Stimulated activated naive CD8-positive, alpha-beta T cell treated with anti-CD3 and anti-CD28 coated beads, Interleukin-15, amount 100 ng/mL, for 72 hours (primary cell): ENCODE measurements at regions not wholly inside any gene's neighbourhood (a gene's known extent, or its start where the extent isn't known, plus 50 kb on each side); places are given as distances from the start of the nearest gene placed in this dataset.

Source experiments
- ATAC-seq: fragments of 150-1000 bp; cut with Tn5 transposase; 2 replicates; pipeline ENCODE4 v1.10.0; 2021; ENCODE audit warnings: mild to moderate bottlenecking, moderate library complexity
- DNase-seq, 2 donors: peaks; one replicate each; pipeline ENCODE4 v3.0.0; 2021 to 2022
- H3K27ac Mint-ChIP-seq, 2 donors: one replicate each; pipeline ENCODE4 v1.8.0; 2022; ENCODE audit warnings: mild to moderate bottlenecking in 2 of 2, mixed read lengths in 2 of 2, moderate library complexity in 2 of 2
- H3K27me3 Mint-ChIP-seq: one replicate; pipeline ENCODE4 v1.8.0; 2022; ENCODE audit warnings: mixed read lengths
- H3K4me1 Mint-ChIP-seq: one replicate; pipeline ENCODE4 v1.8.0; 2022; ENCODE audit warnings: mild to moderate bottlenecking, mixed read lengths
- H3K4me3 Mint-ChIP-seq, 2 donors: one replicate each; pipeline ENCODE4 v1.8.0; 2022; ENCODE audit warnings: mild to moderate bottlenecking in 2 of 2, mixed read lengths in 2 of 2, moderate library complexity in 1 of 2
- H3K9me3 Mint-ChIP-seq, 2 donors: one replicate each; pipeline ENCODE4 v1.8.0; 2022; ENCODE audit warnings: mixed read lengths in 2 of 2

DNA sequence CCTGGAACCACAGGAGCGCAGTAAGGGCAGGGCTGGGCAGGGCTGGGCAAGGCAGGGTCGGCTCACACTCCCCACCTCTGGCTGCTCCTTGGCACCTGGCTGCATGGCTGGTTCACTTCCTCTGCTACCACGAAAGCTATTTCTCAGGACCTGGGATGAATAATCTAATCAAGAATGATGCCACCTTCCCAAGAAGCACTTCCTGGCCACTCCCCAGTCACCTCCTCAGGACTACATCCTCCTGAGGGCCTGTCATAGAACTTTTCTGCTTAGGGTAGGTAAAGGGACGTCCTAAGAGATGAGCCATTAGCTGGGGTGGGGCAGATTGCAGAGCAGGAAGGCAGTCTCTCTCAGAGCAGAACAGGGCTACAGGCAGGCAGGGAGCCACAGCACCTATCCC lies 288.2 kb upstream of the MAP3K1 start:
- Mint-ChIP-seq H3K27ac (peak overlapping the region in 1 of 2 donors; percentile 7), H3K4me1 (no peaks in the 10 kb centered on the region), H3K9me3 (peaks cover 0 to 5% of the 10 kb centered on the region in 2 donors), H3K4me3 (no peak overlapping the region), H3K27me3 (no peaks in the 10 kb centered on the region)
- no peak for ATAC-seq
- DNase-seq, result no peak

DNA sequence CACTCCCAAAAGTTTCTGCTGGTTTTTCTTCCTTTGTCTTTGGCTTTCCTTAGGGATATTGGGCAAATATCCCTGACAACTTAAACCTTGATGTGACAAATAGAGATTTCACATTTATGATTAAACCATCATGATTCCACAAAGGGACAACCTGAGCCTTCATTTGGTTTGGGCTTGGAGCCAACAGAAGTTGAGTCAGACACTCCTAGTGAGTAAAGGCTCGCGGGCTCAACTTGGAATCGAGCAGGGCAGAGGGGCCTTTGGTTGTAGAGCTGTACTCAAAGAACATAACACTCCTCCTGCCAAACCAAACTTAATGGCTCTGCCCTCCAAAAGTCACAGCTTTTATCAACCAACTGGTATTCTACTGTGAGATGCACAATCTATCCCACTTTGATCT lies 290.2 kb upstream of the MAP3K1 start:
- DNase-seq (no peak), ATAC-seq (no peak)
- Mint-ChIP-seq H3K27ac (no peak overlapping the region), H3K27me3 (no peaks in the 10 kb centered on the region), H3K9me3 (no peaks in the 10 kb centered on the region), H3K4me1 (no peaks in the 10 kb centered on the region), H3K4me3 (no peak overlapping the region)

DNA sequence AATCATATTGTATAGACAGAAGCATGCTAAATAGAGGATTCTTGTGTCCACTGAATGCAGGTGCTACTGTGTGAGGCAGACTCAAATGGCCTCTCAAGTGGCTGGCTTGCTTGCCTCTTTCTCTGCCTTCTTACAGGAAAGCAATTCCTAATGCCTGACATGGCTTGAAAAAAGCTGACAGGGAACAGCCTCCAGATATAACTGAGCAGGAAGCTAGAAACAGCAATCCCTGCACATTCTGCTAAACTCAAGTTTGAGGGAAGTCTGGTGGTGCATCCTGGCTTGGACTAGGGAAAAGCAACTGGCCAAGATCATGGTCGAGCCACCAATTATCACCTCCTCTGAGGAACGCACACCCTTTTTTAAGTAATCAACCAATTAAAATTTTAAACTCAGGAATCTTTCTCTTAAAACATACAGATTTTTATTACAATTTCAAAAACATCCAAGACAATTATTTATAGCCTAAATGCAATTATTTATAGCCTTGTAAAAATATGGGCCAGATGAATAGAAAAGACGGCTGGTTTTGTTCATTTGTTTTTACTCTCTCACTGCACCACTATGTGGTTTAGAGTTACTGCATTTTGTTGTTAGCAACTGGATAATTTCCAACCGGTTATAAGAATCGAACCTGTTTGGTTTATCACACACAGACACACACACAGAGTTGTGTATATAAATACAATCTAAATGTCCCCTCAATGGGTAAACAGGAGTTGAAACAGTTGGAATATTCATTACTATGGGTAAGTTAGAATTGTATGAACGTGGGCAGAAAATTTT lies 290.9 kb upstream of the ANKRD55 start:
- Mint-ChIP-seq H3K4me1 (no peaks in the 10 kb centered on the region), H3K9me3 (no peaks in the 10 kb centered on the region), H3K4me3 (no peak overlapping the region), H3K27ac (no peak overlapping the region), H3K27me3 (no peaks in the 10 kb centered on the region)
- ATAC-seq, result no peak
- DNase-seq, result no peak

DNA sequence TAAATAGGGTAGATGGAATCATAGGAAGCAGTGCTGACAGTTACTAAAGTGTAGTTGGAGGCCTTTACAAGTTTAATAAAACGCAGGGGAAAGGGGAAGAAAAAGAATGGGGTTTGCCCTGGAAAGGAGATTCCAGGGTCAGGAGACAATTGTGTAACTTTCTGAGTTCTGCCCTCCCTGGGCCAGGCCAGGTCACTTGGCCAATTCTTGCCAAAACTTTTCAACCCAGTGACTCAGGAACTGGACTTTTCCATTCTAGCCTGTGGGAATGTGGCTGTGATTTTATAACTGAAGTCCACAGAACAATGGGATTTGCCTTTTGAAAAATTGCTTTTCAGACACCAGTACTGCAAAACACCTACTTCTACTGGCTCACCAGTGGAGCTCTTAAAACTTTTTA lies 289.8 kb upstream of the ANKRD55 start:
- H3K27ac Mint-ChIP-seq, result no peak overlapping the region
- no peak for ATAC-seq
- no peak for DNase-seq

DNA sequence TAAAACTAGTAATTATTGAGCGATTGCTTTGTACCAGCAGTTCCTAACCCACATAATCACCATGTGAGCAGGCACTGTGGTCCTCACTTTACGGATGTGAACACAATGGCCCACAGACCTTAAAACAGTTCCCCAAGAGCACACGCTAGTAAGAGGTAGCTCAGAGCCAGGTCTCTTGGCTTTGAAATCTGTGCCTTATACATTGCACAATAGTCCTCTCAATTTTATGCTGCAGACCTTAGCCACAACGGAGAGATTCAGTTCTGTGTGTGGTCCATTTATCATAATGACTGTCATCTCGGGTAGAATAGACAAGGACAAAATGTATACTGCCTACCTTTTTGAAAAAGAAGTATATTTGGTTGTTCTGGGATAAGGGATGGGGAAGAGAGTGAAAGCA lies 289.0 kb upstream of the ANKRD55 start:
- Mint-ChIP-seq H3K4me3 (no peak overlapping the region), H3K27ac (no peak overlapping the region), H3K4me1 (peaks cover 6% of the 10 kb centered on the region), H3K9me3 (no peaks in the 10 kb centered on the region), H3K27me3 (no peaks in the 10 kb centered on the region)
- DNase-seq, result no peak
- no peak for ATAC-seq

More for the DNA sequence above, 289.8 kb upstream of the ANKRD55 start:
- Mint-ChIP-seq H3K27me3 (no peaks in the 10 kb centered on the region), H3K4me3 (no peak overlapping the region), H3K4me1 (no peaks in the 10 kb centered on the region), H3K9me3 (no peaks in the 10 kb centered on the region)

DNA sequence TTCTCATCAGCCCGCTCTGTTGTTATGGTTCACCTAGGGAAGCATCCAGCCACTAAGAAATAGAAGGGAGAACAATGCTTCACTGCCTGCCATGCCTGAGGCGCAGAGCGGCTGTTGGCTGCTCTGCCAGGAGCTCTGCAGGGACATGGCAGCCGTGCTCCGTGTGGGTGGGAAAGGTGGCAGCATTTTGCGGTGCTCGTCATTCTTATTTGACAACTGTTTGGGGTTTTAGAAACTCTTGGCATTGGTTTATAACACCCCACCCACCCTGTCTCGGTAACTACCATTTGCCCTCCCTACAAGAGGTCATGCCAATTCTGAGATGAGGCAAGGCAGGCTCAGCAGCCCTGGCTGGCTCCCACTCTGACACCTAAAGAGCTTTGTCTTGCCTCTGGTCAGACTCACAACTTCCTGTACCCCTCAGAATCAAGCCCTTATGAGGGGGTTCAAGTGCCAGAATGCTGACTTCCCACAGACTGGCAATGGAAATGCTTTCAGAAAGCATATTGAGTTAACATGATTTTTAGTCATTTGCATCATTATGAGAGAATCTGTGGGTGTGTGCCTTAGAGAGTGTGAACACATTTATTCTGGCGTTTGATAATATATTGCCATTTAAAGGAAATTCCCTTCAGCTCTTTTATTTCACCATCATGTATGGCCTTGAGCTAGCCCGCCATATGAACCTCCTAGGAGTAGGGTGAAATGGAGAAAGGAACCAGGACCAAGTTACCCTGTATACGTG lies 288.0 kb upstream of the ANKRD55 start:
- Mint-ChIP-seq H3K4me1 (peaks cover 13% of the 10 kb centered on the region), H3K27me3 (no peaks in the 10 kb centered on the region), H3K4me3 (no peak overlapping the region), H3K27ac (no peak overlapping the region), H3K9me3 (no peaks in the 10 kb centered on the region)
- DNase-seq, result no peak
- no peak for ATAC-seq

DNA sequence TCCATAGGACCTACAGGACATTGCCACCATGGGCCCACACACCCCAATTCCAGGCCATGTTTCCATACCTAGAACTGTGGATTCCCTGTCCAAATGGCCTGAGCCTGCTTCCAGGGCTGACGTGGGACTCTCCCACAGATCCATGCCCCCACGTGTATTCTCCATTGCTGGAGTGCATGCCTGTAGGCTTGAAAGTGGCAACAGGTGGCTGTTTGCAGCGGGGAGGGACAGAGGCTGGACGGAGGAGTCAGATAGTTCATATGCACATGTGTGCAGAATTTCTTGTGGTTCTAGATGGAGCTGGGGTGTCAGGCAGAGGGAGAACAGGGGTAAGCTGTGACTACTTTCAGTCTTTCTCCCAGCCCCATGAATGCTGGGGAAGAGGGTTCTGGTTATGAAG lies 285.7 kb upstream of the ANKRD55 start:
- H3K9me3 Mint-ChIP-seq, result no peaks in the 10 kb centered on the region
- no peaks in the 10 kb centered on the region for H3K27me3 Mint-ChIP-seq
- H3K4me3 Mint-ChIP-seq, result no peak overlapping the region
- no peak for ATAC-seq
- H3K27ac Mint-ChIP-seq, result no peak overlapping the region
- H3K4me1 Mint-ChIP-seq, result peaks cover 13% of the 10 kb centered on the region
- no peak for DNase-seq

DNA sequence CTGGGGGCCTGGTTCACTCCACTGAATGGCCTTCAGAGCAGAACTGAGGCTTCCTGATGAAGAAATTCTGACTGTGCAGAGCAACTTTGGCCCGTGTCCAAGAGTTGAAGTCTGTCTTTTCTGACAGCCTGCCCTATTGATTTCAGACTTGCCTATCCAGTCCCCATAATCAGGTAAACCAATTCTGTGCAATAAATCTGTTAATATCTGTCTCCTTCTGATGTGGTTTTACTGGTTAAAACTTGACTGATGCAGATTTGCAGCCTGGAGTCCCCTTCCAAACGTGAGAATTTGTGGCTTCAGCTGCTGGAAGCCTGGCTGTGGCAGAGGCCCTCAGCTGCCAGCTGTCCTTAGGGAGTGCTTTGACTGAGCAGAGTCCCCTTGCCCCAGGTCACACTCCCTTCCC lies 283.9 kb upstream of the ANKRD55 start:
- H3K9me3 Mint-ChIP-seq, result no peaks in the 10 kb centered on the region
- no peak overlapping the region for H3K27ac Mint-ChIP-seq
- DNase-seq, result no peak
- peak; percentile 28 for ATAC-seq
- H3K27me3 Mint-ChIP-seq, result no peaks in the 10 kb centered on the region
- no peak overlapping the region for H3K4me3 Mint-ChIP-seq
- peaks cover 23% of the 10 kb centered on the region for H3K4me1 Mint-ChIP-seq

DNA sequence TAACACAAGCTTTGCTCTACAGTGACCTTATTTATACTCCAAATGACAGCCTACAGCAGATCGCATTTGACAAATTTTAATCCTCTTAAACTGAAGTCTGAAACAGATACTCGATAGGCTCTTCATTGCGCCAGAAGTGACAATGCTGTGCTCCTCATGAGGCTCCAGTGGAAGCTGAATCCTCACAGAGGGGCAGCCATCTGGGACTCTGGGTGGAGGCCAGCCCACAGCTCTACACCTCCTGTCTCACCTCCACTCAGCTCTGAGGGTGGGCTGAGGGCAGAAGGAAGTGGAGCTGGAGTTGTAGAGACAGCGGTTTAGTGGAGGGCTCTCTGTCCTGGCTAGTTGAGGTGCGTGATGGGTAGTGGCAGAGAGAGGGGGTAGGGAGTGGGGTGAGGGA lies 283.3 kb upstream of the ANKRD55 start:
- DNase-seq, result no peak
- no peaks in the 10 kb centered on the region for H3K9me3 Mint-ChIP-seq
- H3K4me3 Mint-ChIP-seq, result no peak overlapping the region
- ATAC-seq, result no peak
- peaks cover 23% of the 10 kb centered on the region for H3K4me1 Mint-ChIP-seq
- no peaks in the 10 kb centered on the region for H3K27me3 Mint-ChIP-seq
- peak overlapping the region in 1 of 2 donors; percentile 94 for H3K27ac Mint-ChIP-seq

DNA sequence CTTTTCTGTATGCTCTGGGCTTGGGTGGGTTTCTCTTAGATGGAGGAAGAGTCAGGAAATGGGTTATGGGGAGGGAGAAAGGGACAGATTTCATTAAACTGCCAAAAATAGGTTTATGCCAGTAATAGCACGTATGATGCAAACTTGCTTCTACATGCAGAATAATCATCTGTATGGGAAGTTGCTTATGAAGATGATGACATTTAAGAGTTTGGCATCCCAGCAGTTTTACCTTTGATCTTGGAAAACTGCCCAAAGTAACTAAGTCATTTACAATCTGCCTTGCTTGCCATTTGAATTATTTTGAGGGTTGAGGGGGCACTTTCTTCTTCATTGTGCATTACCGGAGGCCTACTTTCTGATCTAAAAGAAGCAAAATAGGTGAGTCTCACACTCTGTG lies 282.9 kb upstream of the ANKRD55 start:
- peaks cover 23% of the 10 kb centered on the region for H3K4me1 Mint-ChIP-seq
- no peaks in the 10 kb centered on the region for H3K27me3 Mint-ChIP-seq
- no peaks in the 10 kb centered on the region for H3K9me3 Mint-ChIP-seq
- no peak overlapping the region for H3K27ac Mint-ChIP-seq
- no peak overlapping the region for H3K4me3 Mint-ChIP-seq
- no peak for ATAC-seq
- no peak for DNase-seq

DNA sequence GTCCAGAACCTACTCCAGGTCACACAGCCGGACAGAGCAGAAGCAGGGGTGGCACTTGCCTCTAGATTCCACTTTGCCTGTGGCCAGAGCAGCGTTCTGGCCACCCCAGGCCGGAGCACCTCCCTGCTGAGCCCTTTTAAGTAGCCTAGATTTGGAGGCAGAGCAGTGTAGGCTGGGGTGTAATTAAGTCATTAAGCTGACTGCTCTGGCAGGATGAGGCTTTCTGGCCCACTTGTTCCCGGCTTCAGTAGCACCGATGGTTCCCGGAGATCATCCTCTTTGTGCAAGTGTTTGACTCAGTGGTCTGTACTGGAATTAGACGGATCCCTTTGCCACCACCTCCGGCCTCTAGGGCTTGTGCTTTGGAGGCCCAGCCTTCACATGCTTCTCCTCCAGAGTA lies 281.9 kb upstream of the ANKRD55 start:
- Mint-ChIP-seq H3K4me3 (no peak overlapping the region), H3K4me1 (peaks cover 23% of the 10 kb centered on the region), H3K27me3 (no peaks in the 10 kb centered on the region), H3K9me3 (no peaks in the 10 kb centered on the region), H3K27ac (no peak overlapping the region)
- no peak for DNase-seq
- ATAC-seq, result no peak

DNA sequence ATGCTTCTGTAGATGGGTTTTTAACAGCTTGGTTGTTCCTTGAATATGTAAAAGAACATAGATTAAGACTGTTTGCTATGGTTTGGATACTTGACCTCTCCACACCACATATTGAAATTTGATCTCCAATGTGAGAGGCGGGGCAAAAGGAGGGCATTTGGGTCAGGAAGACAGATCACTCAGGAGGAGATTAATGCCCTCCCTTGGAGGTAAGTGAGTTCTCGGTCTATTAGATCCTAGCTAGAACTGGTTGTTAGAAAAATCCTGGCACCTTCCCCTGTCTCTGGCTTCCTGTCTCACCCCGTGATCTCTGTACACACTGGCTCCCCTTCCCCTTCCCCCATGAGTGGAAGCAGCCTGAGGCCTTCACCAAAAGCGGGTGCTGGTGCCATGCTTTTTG lies 281.1 kb upstream of the ANKRD55 start:
- Mint-ChIP-seq H3K4me1 (peaks cover 23% of the 10 kb centered on the region), H3K27me3 (no peaks in the 10 kb centered on the region), H3K4me3 (no peak overlapping the region), H3K27ac (peak overlapping the region in 1 of 2 donors; percentile 4), H3K9me3 (no peaks in the 10 kb centered on the region)
- no peak for DNase-seq
- no peak for ATAC-seq

DNA sequence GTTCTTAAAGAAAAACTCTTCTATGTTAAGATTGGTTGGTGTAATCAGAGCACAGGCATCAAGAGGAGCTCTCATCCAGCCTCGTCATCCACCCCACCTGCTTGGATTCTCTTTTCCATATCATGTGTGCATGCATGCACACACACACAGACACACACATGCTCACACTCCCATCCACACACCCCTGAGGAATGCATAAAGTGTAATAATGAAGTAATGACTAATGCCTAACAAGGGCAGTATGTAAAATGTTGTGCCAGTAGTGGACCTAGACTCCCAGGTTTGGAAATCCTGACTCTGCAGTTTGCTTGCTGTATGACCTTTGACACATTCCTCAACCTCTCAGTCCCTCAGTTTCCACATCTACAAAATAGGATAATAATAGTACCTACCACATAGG lies 280.0 kb upstream of the ANKRD55 start:
- H3K4me1 Mint-ChIP-seq, result peaks cover 23% of the 10 kb centered on the region
- H3K27me3 Mint-ChIP-seq, result no peaks in the 10 kb centered on the region
- H3K4me3 Mint-ChIP-seq, result no peak overlapping the region
- H3K27ac Mint-ChIP-seq, result no peak overlapping the region
- no peak for ATAC-seq
- no peaks in the 10 kb centered on the region for H3K9me3 Mint-ChIP-seq
- no peak for DNase-seq

DNA sequence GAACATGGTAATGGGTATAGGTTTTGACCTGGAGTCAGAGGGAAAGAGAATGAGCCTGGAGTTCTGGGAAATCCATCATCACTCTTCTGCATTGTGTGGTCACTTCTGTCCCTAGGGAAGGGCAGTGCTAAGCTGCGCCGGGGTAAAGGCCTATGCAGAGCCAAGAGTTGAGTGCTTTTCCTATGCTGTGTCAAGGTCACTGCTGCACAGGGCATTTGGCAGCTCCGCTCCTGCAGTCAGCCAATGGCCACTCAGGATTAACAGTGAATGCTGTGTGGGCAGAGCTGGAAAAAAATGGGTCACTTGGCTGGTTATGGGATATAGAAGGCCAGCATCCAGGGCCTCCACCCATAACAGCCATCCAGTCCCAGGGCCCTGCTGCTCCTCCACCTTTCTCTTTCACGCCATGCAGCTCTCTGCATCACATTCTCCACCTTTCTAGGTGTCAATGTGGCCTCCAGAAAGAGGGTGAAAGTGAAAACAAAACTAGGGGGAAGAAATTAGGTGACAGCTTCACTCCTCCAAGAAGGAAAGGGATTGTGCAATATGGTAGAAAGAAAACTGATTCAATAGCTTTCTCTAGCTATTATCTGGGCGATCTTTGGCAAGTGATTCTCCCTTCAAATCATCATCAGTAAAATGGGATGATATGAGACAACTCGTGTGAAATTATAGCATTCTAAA lies 279.3 kb upstream of the ANKRD55 start:
- no peak for DNase-seq
- peak overlapping the region in 1 of 2 donors; percentile 51 for H3K27ac Mint-ChIP-seq
- H3K27me3 Mint-ChIP-seq, result no peaks in the 10 kb centered on the region
- H3K4me1 Mint-ChIP-seq, result peaks cover 20% of the 10 kb centered on the region
- no peak overlapping the region for H3K4me3 Mint-ChIP-seq
- H3K9me3 Mint-ChIP-seq, result no peaks in the 10 kb centered on the region
- peak; percentile 33 for ATAC-seq

DNA sequence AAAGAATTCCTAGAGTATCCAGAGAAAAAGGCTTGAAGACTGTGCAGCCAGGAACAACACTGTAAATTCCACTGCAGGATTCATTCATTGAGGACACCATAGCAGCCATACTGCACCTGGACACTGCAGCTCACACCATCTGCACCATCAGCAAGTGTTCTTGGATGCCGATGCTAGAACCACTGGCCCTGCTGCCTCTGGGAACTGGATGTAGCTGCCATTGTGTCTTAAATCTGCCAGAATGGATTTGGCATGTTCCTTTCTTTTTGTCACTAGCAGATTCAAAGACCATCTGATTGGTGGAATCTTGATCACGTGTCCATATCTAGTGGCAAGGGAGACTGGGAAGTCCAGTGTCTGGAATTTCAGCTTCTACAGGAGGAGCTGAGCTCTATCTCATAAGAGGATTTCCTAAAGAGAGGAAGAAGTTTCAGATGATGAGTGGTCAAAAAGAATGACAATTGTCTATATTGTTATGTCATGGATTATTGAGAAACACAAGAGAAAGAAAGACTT lies 278.3 kb upstream of the ANKRD55 start:
- Mint-ChIP-seq H3K4me1 (peaks cover 11% of the 10 kb centered on the region), H3K27ac (no peak overlapping the region), H3K27me3 (no peaks in the 10 kb centered on the region), H3K9me3 (no peaks in the 10 kb centered on the region), H3K4me3 (no peak overlapping the region)
- DNase-seq (no peak), ATAC-seq (no peak)

DNA sequence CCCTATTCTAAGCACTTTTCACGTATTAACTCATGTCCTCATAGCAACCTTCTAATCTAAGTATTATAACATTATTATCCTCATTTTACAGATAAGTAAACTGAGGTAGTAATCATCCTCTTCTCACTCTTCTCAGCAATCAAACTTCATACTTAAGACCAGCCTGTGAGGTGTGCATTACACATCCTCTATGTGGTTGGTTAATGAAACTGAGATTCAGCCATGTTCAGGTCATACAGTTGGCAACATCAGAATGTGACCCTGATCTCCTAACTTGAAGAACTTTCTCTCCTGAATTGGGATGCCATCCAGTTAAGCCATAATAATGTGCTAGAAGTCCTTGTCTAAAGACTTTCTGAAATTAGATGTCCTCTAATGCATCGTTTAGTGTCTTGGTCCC lies 275.1 kb upstream of the ANKRD55 start:
- no peak overlapping the region for H3K4me3 Mint-ChIP-seq
- H3K27me3 Mint-ChIP-seq, result no peaks in the 10 kb centered on the region
- DNase-seq, result no peak
- H3K4me1 Mint-ChIP-seq, result peaks cover 10% of the 10 kb centered on the region
- ATAC-seq, result no peak
- no peak overlapping the region for H3K27ac Mint-ChIP-seq
- peaks cover 0 to 16% of the 10 kb centered on the region in 2 donors for H3K9me3 Mint-ChIP-seq
